DND-41 (cell line): ENCODE measurements at regions not wholly inside any gene's neighbourhood (a gene's known extent, or its start where the extent isn't known, plus 50 kb on each side); places are given as distances from the start of the nearest gene placed in this dataset.

Experiments
- EZH2 ChIP-seq: IDR thresholded peaks from 3 replicates; pipeline ENCODE4 v1.6.1; 2012; ENCODE audit warnings: borderline replicate concordance, low read depth, mild to moderate bottlenecking, moderate library complexity, low read length, inconsistent platforms; ENCODE audit not compliant: severe bottlenecking
- TF ChIP-seq, protein P1 (sequence below): IDR thresholded peaks from 2 replicates; pipeline ENCODE4 v1.5.1; 2012; ENCODE audit warnings: borderline replicate concordance, low read length, moderate library complexity, mild to moderate bottlenecking; ENCODE audit not compliant: poor library complexity, severe bottlenecking; ENCODE audit errors: extremely low read depth

DNA sequence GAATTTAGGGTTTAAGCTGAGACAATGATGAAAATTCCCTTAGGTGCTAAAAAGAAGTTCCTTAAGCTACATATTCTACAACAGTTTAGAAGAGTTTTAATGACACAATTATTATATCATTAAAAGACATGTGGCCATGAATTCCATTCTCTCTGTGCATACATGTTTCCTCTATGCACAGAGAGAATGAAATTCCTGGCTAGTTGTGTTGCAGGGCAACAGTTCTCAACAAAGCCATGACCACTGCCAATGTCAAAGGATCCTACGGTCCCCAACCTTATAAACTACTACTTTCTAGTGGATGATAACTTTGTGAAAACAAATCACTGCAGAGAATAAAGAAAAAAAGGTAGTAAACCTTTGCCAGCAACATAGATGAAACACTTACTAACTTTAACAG lies 122.7 kb downstream of the OTOL1 start:
- TF ChIP-seq, protein P1, sequence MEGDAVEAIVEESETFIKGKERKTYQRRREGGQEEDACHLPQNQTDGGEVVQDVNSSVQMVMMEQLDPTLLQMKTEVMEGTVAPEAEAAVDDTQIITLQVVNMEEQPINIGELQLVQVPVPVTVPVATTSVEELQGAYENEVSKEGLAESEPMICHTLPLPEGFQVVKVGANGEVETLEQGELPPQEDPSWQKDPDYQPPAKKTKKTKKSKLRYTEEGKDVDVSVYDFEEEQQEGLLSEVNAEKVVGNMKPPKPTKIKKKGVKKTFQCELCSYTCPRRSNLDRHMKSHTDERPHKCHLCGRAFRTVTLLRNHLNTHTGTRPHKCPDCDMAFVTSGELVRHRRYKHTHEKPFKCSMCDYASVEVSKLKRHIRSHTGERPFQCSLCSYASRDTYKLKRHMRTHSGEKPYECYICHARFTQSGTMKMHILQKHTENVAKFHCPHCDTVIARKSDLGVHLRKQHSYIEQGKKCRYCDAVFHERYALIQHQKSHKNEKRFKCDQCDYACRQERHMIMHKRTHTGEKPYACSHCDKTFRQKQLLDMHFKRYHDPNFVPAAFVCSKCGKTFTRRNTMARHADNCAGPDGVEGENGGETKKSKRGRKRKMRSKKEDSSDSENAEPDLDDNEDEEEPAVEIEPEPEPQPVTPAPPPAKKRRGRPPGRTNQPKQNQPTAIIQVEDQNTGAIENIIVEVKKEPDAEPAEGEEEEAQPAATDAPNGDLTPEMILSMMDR, result no peak
- no peak for TF ChIP-seq EZH2
